IPS DF 6.9 (cell line): ENCODE measurements at regions not wholly inside any gene's neighbourhood (a gene's known extent, or its start where the extent isn't known, plus 50 kb on each side); places are given as distances from the start of the nearest gene placed in this dataset.
"Not testable (repeated sequence)": the region's sequence is repeated elsewhere in the genome, so short reads cannot be mapped to it uniquely, and the experiment has no call there.

ENCODE experiments used
- DNase-seq: peaks from one replicate; pipeline ENCODE4 v3.0.0-alpha.2; 2013; ENCODE audit warnings: low read depth, low spot score
- H3K27ac ChIP-seq: one replicate; pipeline ENCODE4 v1.5.1; 2013; ENCODE audit warnings: low read length, control low read depth
- H3K27me3 ChIP-seq: 2 replicates; pipeline ENCODE4 v1.6.1; 2013; ENCODE audit warnings: mild to moderate bottlenecking, low read length; ENCODE audit not compliant: control insufficient read depth, insufficient read depth
- H3K36me3 ChIP-seq: 2 replicates; pipeline ENCODE4 v1.6.1; 2013; ENCODE audit warnings: low read length; ENCODE audit not compliant: control insufficient read depth, insufficient read depth
- H3K4me1 ChIP-seq: 2 replicates; pipeline ENCODE4 v1.6.1; 2013; ENCODE audit warnings: low read length; ENCODE audit not compliant: control insufficient read depth, insufficient read depth
- H3K4me3 ChIP-seq: 2 replicates; pipeline ENCODE4 v1.5.1; 2013; ENCODE audit warnings: mild to moderate bottlenecking, low read length
- H3K9me3 ChIP-seq: 2 replicates; pipeline ENCODE4 v1.6.1; 2013; ENCODE audit warnings: low read length, inconsistent platforms; ENCODE audit not compliant: control insufficient read depth, insufficient read depth
- WGBS: extraction: QIAGEN DNeasy Blood & Tissue Kit; methylation state at CpG from one replicate; pipeline ENCODE4 v1.1.7; 2013; ENCODE audit warnings: mixed read lengths, missing lambda C conversion rate; ENCODE audit not compliant: insufficient read length, insufficient coverage; 5-methylcytosine and 5-hydroxymethylcytosine counted together

DNA sequence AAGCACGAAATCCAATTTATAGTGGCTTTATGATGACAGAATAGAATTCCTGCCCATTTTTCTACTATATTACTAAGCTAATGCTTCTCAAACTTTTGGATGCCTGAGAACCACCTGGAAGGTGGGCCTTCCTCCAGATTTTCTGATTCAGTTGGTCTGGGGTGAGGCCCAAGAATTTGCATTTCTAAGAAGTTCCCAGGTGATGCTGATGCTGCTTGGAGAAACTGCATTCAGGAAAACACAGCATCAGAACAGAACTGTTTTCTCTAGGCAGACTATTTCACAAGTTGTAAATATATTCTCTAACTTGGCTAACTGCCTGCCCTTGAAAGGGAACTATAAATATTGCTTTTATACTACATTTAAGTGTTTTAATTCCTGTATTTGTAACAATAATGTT, 644.9 kb upstream of the DPPA4 start:
- Histone ChIP-seq H3K4me1 (no peaks in the 10 kb centered on the region), H3K36me3 (no peaks in the 10 kb centered on the region), H3K9me3 (no peaks in the 10 kb centered on the region), H3K27ac (no peak overlapping the region), H3K27me3 (no peaks in the 10 kb centered on the region), H3K4me3 (no peak overlapping the region)
- no CpG with 5 or more reads among the region's 1 CpG for WGBS
- no peak for DNase-seq

DNA sequence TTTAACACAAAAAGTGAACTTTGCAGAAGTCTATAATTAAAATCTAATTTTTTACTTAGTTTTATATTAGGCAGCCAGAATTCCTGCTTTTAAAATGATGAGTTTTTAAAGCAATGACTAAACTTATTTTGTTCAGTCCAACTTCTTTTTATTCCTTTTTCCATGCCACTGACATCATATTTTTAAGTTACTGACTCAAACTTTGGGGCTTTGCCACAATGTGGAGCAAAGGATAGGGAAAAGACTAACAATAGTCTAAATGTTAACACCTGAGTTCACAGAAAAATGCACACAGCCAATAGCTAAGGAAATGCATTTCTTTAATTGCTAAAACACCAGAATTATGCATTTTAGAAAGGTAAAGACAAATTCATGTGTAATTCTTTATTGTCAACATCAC, 647.6 kb upstream of the DPPA4 start:
- Histone ChIP-seq H3K27me3 (no peaks in the 10 kb centered on the region), H3K27ac (no peak overlapping the region), H3K4me1 (no peaks in the 10 kb centered on the region), H3K36me3 (no peaks in the 10 kb centered on the region), H3K4me3 (no peak overlapping the region), H3K9me3 (no peaks in the 10 kb centered on the region)
- DNase-seq: no peak

DNA sequence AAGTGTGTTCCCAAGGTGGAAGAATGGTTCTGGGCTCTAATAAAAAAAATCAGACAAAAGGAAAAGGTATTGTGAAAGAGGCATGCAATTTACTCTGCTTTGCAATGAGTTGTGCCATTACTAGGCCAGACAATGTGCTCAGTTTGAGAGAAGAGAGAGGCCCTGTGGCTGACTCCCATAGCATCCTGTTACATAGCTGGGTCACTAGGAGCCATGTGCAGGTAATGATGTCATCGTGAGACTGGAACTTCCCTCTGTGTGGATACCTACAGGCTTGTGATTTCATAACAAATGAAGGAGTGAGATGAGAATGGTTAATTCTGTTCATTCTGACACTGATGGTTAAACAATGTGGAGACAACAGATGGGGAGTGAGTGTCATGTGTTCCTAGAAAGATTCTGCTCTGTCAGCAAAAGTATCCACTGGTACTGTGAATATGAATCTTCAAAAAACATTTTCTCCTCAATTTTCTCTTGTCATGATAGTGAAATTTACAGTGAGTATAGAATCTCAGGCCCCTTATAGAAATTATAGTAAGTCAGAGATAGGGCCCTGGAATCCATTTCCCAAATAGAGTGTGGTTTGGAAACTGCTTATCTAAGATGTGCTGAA, 648.7 kb upstream of the DPPA4 start:
- Histone ChIP-seq H3K4me1 (no peaks in the 10 kb centered on the region), H3K4me3 (no peak overlapping the region), H3K27me3 (no peaks in the 10 kb centered on the region), H3K27ac (no peak overlapping the region), H3K36me3 (no peaks in the 10 kb centered on the region), H3K9me3 (no peaks in the 10 kb centered on the region)
- WGBS: no CpG with 5 or more reads among the region's 1 CpG
- DNase-seq: no peak

DNA sequence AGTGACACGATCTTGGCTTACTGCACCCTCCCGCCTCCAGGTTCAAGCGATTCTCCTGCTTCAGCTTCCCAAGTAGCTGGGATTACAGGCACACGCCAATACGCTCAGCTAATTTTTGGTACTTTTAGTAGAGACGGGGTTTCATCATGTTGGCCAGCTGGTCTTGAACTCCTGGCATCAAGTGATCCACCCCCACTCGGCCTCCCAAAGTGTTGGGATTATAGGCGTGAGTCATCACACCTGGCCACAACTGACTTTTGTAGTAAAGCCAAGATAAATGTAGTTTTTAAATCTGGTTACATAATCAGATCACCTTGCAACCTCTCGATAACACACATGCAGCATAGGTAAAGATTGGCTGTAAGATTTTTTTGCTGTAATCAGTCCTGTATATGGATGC, 657.5 kb upstream of the DPPA4 start:
- no peaks in the 10 kb centered on the region for H3K4me1 ChIP-seq
- H3K9me3 ChIP-seq: no peaks in the 10 kb centered on the region
- no peaks in the 10 kb centered on the region for H3K27me3 ChIP-seq
- DNase-seq: no peak
- no peak overlapping the region for H3K4me3 ChIP-seq
- H3K36me3 ChIP-seq: no peaks in the 10 kb centered on the region
- WGBS: no CpG with 5 or more reads among the region's 9 CpGs
- no peak overlapping the region for H3K27ac ChIP-seq

DNA sequence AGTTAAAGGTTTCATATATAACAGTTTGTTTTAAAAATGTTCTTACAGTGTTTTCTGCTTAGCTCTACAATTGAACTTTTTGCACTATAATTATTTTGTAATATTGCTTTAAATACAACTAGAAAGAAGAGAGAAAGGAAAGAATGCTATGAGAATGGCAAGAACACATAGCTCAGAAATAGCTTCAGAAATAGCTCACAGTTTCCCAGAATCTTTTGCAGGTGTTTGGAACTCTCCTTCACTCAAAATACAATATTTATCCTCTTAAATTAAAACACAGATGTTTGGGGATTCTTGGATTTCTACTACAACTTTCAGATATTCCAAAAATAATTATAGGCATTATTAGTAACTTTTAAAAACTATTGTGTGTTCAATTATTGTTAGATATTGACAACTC, 658.0 kb upstream of the DPPA4 start:
- Histone ChIP-seq H3K27me3 (no peaks in the 10 kb centered on the region), H3K27ac (no peak overlapping the region), H3K4me3 (no peak overlapping the region), H3K4me1 (no peaks in the 10 kb centered on the region), H3K36me3 (no peaks in the 10 kb centered on the region), H3K9me3 (no peaks in the 10 kb centered on the region)
- no peak for DNase-seq

DNA sequence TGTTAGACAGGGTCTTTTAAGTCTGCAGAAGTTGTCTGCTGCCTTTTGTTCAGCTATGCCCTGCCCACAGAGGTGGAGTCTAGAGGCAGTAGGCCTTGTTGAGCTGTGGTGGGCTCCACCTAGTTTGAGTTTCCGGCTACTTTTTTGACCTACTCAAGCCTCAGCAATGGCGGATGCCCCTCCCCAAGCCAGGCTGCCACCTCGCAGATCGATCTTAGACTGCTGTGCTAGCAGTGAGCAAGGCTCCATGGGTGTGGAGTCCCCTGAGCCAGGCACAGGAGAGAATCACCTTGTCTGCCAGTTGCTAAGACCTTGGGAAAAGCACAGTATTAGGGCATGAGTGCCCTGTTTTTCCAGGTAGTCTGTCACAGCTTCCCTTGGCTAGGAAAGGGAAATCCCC, 664.6 kb upstream of the DPPA4 start:
- H3K36me3 ChIP-seq, H3K4me3 ChIP-seq, H3K4me1 ChIP-seq, H3K27ac ChIP-seq, H3K27me3 ChIP-seq, H3K9me3 ChIP-seq, DNase-seq: not testable (repeated sequence)
- WGBS: no CpG with 5 or more reads among the region's 4 CpGs

DNA sequence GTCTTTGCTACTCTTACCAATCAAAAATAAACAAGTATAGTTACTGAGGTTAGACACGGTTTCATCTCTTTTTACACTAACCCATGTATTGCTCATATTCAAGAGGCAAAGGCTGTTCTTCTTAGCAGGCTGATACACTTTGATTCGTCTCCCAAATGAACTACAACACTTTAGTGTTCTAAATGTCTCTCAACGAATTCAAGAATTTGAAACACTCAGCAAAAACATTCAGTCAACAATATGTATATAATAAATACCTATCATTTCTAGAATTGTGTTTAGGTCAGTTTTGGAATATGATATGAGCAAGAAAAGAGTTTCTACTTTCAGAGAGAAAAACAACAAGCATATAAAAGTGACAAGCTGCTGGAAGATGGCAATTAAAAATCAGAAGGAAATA, 669.6 kb upstream of the DPPA4 start:
- Histone ChIP-seq H3K27ac (no peak overlapping the region), H3K4me1 (no peaks in the 10 kb centered on the region), H3K27me3 (no peaks in the 10 kb centered on the region), H3K4me3 (no peak overlapping the region), H3K9me3 (no peaks in the 10 kb centered on the region), H3K36me3 (no peaks in the 10 kb centered on the region)
- no CpG with 5 or more reads among the region's 3 CpGs for WGBS
- DNase-seq: no peak

DNA sequence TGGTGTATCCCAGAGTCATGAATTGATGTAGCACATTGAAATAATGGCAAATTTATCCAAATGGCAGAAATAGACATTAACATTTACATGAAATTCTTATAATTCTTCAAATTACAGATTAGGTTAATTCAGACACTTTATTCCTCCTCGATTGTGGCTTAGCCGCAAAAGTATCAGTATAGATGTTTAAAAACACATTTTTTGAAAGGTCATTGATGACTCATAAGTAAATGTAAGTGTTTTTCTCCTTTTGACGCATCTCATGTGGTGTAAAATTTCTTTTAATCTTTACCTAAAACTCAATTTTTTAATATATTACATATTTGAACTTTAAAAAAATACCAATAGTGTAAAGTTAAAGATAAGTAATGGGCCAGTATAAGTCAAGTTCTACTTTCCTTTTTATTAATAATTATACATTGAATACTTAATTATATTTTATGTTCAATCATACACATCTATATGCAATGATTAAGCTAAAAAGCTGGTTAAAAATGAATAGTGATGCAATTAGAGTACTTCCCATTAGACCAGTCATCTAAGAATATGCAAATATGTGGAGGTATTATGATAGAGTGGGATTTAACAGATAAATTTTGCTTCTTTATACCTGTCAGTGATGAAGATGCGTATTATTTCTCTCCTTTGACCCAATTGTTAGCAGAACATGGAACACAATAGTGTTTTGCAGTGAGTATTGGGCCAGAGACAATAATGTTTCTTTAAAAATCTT, 678.1 kb upstream of the DPPA4 start:
- no peaks in the 10 kb centered on the region for H3K9me3 ChIP-seq
- H3K36me3 ChIP-seq: no peaks in the 10 kb centered on the region
- no CpG with 5 or more reads among the region's 4 CpGs for WGBS
- no peak overlapping the region for H3K4me3 ChIP-seq
- no peaks in the 10 kb centered on the region for H3K27me3 ChIP-seq
- no peaks in the 10 kb centered on the region for H3K4me1 ChIP-seq
- no peak overlapping the region for H3K27ac ChIP-seq
- no peak for DNase-seq

DNA sequence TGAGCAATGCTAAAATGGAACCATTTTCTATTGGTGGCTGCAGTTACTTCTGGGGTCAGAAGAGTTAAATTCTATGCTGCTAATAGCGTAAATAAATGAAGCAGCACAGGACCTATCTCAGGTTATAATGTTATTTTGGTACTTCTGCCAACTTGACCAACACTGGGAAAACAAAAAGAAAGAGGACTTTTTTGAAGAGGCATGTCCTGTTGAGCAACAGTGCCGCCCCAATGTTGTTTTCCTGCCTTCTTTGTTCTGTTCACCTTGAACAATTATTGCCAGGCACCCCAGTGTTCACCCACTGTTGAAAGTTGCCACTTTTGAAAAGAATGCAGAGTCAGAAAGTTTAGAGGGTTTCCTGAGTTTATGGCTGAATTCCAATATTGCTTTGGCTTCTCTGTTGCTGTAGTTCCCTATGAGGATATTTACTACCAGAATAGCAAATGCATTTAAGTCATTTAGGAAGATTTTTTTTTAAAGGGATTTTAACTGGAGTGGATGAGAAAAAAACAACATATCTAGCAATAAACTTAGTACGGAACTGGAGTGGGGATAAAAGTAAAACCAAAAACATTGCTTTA, 679.0 kb upstream of the DPPA4 start:
- Histone ChIP-seq H3K4me1 (no peaks in the 10 kb centered on the region), H3K4me3 (no peak overlapping the region), H3K27ac (no peak overlapping the region), H3K27me3 (no peaks in the 10 kb centered on the region), H3K9me3 (no peaks in the 10 kb centered on the region), H3K36me3 (no peaks in the 10 kb centered on the region)
- DNase-seq: no peak
- no CpG with 5 or more reads among the region's 3 CpGs for WGBS

DNA sequence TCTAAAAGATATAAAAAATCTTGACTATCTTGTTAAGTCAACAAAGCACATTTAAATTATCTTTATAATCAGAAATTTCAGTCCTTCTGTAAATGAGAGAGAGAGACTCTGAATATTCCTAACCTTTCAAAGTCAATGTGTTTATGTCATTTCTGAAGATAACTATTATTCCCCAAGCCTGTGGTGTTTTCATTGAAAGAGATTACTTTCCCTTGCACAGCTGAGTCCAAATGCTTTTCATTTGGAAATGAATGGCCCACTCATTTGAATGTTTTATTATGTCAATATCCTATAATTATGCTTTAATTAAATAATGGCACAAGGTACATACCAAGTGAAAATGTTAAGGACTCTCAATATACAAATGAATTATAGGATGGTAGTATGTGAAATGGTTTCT, 680.0 kb upstream of the DPPA4 start:
- no peaks in the 10 kb centered on the region for H3K36me3 ChIP-seq
- DNase-seq: no peak
- no peaks in the 10 kb centered on the region for H3K27me3 ChIP-seq
- H3K9me3 ChIP-seq: no peaks in the 10 kb centered on the region
- H3K4me3 ChIP-seq: no peak overlapping the region
- no peak overlapping the region for H3K27ac ChIP-seq
- no peaks in the 10 kb centered on the region for H3K4me1 ChIP-seq

DNA sequence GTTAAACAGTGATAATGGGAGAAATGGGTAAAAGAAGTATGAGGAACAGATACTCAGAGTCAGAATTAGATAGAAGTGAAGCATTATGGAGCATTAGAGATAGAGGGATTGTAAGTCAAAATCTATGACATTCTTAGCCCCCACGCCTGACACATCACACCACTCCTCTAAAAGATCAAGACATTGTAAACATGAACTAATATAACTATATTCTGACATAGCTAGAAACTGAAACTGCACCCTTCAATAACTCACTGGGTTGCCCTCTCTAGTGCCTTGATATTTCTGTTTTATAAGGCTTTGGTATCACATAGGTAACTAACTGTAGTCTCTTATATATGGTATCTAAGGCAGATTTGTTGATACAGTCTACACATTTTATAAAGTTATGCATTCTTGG, 684.3 kb upstream of the DPPA4 start:
- no peaks in the 10 kb centered on the region for H3K9me3 ChIP-seq
- no peak for DNase-seq
- H3K36me3 ChIP-seq: no peaks in the 10 kb centered on the region
- no peak overlapping the region for H3K27ac ChIP-seq
- no peak overlapping the region for H3K4me3 ChIP-seq
- H3K4me1 ChIP-seq: no peaks in the 10 kb centered on the region
- H3K27me3 ChIP-seq: no peaks in the 10 kb centered on the region
- no CpG with 5 or more reads among the region's 1 CpG for WGBS
